ENCODE measurements at regions not wholly inside any gene's neighbourhood (a gene's known extent, or its start where the extent isn't known, plus 50 kb on each side); places are given as distances from the start of the nearest gene placed in this dataset.
A peak's percentile ranks its signal among the peaks of the same experiment; 100 is the strongest.

DNA sequence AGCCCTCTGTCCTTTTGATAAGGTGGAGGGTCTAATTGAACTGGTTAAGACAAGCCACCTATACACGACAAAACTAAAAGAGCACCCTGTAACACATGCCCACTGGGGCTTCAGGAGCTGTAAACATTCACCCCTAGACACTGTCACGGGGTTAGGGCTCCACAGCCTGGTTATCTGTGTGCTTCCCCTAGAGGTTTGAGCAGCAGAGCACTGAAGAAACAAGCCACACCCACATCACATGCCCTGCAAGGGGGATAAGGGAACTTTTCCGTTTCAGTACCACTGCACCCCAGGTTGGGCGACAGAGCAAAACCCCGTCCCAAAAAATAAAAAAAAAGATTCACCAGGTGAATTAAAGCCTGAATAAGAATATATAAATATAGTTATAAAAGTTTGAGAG, 913.7 kb upstream of the ACVR2A start:
- ATAC-seq (ENCODE audit: low FRiP score) (no peak), DNase-seq (ENCODE audit: low spot score) (no peak)
- TF ChIP-seq, protein P1, sequence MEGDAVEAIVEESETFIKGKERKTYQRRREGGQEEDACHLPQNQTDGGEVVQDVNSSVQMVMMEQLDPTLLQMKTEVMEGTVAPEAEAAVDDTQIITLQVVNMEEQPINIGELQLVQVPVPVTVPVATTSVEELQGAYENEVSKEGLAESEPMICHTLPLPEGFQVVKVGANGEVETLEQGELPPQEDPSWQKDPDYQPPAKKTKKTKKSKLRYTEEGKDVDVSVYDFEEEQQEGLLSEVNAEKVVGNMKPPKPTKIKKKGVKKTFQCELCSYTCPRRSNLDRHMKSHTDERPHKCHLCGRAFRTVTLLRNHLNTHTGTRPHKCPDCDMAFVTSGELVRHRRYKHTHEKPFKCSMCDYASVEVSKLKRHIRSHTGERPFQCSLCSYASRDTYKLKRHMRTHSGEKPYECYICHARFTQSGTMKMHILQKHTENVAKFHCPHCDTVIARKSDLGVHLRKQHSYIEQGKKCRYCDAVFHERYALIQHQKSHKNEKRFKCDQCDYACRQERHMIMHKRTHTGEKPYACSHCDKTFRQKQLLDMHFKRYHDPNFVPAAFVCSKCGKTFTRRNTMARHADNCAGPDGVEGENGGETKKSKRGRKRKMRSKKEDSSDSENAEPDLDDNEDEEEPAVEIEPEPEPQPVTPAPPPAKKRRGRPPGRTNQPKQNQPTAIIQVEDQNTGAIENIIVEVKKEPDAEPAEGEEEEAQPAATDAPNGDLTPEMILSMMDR (IDR thresholded peaks at IDR 0.05): no peak

DNA sequence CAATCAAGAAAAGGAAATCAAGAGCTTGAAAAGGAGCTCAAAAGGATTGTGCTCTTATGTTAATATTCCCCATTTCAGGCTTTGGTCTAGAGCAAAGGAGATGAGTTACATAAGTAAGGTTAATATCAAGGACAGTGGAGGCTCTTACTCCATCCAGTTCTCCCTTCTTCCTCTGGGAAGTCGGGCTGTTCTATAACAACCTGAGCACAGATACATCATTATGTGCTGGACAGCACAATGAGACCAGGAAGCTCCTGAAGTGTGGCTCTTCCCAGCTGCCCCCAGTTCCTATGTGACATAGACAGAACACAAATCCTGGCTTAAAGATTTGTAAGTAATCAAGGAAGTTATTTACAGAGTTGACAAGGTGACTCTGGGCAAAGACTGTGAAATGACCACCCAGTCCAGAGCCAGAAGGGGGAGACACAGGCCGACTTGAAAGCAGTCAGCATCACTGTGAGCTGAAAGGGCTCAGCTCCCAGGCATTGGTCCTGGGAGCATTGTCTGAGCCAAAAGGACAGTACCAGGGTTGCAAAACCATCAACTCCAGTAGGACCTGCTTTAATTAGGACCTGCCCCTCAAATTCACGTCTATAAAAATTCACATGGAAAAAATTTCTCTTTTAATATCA, 917.6 kb upstream of the ACVR2A start:
- peak; percentile 57 for ATAC-seq (ENCODE audit: low FRiP score)
- no peak for DNase-seq (ENCODE audit: low spot score)
- TF ChIP-seq, protein P1 (IDR thresholded peaks at IDR 0.05): no peak

DNA sequence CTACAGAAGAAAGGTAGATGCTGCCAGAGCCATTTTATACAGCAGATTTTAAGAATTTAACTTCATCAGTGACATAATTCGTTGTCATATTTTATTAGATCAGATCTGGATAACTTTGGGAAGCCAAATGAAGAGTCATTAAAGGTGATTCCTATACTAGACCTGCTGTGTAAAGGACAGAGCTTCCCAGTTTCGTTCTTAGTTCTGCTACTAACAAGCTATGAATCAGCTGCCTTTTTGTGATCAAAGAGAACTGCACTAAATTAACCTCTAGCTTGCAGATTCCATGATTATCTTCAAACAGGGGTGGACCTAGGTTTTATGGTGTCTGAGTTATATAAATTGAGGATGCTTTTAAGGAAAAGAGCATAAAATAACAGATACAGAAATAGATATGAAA, 926.5 kb upstream of the ACVR2A start:
- ATAC-seq (ENCODE audit: low FRiP score) (no peak), DNase-seq (ENCODE audit: low spot score) (no peak)
- TF ChIP-seq, protein P1 (IDR thresholded peaks at IDR 0.05): no peak

GRCh38 chr2:146917431-146918042, 927.3 kb upstream of the ACVR2A start:
- DNase-seq (ENCODE audit: low spot score) (no peak), ATAC-seq (ENCODE audit: low FRiP score) (no peak)
- TF ChIP-seq, protein P1 (IDR thresholded peaks at IDR 0.05): no peak

DNA sequence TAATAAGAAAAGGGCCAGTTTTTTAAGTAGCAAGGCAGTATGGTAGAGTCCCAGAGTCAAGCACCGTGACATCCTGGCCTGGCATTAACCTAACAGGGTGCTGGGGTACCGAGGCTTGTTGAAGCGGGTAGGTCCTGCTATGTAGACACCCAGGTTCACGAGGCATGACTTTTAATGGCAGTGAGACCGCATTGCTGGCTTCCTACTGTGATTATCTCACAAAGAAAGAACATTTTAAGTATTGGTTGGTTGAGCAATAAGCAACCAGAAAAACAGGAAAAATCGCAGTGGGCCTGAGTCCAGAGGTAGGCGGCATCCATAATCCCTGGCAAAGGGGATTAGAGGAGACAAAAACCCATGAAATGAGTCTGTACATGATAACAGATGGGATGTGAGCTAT, 927.9 kb upstream of the ACVR2A start:
- no peak for DNase-seq (ENCODE audit: low spot score)
- no peak for ATAC-seq (ENCODE audit: low FRiP score)

GRCh38 chr2:146913476-146913875, 931.4 kb upstream of the ACVR2A start:
- DNase-seq (ENCODE audit: low spot score): no peak
- no peak for ATAC-seq (ENCODE audit: low FRiP score)
- TF ChIP-seq, protein P1 (IDR thresholded peaks at IDR 0.05): no peak

More for the DNA sequence above, 927.9 kb upstream of the ACVR2A start:
- TF ChIP-seq, protein P1 (IDR thresholded peaks at IDR 0.05): no peak

DNA sequence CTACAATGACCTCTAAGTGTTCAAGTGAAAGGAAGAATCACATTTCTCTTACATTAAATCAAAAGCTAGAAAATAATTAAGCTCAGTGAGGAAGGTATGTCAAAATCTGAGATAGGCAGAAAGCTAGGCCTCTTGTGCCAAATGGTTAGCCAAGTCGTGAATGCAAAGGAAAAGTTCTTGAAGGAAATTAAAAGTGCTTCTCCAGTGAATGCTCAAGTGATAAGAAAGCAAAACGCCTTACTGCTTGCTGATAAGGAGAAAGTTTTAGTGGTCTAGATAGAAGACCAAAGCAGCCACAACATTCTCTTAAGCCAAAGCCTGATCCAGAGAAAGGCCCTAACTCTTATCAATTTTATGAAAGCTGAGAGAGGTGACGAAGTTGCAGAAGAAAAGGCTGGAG, 932.3 kb upstream of the ACVR2A start:
- ATAC-seq (ENCODE audit: low FRiP score) (no peak), DNase-seq (ENCODE audit: low spot score) (no peak)
- TF ChIP-seq, protein P1 (IDR thresholded peaks at IDR 0.05): no peak

Measured in omental fat pad (tissue), 3 donors.